NCI-H146 treated with DMSO at 0.1 percent for 48 hours (cell line): ENCODE measurements at regions not wholly inside any gene's neighbourhood (a gene's known extent, or its start where the extent isn't known, plus 50 kb on each side); places are given as distances from the start of the nearest gene placed in this dataset.
"Not testable (repeated sequence)": the region's sequence is repeated elsewhere in the genome, so short reads cannot be mapped to it uniquely, and the experiment has no call there.

Experiments
- DNase-seq: peaks from one replicate; lab custom pipeline; 2025; ENCODE audit not compliant: unreplicated experiment; lab: John Stamatoyannopoulos, UW

DNA sequence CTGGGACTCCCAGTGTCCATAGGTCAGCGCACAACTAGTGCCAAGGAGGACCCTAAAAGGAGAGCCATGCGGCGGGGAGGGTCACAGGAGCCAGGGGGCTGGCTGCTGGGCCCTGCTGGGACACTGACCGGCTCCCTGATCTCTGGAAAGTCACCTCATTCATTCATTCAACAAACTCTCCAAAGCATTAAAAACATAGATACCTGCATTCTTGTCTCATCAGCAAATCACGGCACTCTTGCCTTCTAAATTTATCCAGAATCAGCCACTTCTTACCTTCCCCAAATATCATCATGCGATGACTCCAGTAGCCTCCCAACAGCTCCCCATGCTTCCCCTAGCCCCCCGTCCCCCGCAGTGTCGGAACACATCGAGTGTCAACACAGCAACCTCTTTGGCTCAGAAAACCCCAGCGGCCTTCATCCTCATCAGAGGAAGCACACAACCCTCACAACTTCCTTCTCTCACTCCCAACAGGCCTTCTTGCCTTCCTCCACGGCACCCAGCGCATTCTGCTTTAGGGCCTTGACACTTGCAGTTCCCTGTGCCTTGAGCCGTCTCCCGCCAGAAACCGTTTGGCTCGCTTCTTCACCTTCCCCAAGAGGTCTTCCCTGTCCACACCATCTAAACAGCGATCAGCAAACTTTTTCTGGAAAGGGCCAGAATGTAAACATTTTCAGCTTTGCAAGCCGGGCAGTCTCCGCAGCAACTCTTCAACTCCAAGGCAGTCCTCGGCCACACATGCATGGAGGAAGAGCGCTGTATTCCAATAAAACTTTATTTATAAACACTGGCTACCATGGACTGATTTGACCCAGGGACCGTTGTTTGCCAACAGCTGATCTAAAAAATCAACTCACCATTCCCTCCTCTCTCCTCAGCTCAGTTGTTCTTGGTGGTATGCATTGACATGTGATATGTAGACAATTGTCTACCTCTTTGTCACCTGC lies 119.5 kb upstream of the TNRC6C start:
- DNase-seq: no peak

DNA sequence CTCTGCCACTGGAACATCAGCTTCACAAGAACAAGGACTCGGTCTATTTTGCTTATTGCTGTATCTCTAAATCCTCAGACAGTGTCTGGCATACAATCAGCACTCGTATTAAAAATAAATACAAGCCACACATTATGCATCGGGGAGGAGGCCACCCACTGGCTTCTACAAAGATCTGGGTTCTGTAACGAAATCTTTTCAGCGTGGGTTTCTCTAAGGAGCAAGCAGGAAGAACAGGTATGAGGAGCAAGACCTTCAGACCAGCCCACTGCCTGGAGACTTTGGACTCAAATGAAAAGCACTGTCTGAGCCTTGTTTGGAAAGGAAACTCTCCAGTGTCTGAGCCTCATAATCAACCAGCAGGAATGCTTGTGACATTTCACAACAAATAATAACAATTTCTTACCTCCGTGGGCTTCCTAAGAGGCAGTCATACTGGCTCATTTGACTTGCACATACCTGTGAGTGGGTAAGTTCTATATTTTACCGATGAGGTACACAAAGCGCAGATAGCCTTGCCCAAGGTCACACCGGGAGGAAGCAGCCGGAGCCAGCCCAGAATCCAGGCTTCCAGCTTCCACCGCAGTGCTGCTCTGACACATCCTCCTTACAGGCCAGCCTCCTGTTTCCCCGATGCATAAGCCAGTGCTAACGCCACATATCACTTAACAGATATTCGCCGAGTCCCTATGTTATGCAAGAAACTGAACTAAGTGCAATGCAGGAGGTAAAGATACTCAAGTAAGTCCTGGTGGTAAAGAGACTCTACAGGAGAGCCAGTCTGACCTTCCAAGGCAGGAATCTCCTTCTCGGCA lies 118.6 kb upstream of the TNRC6C start:
- DNase-seq: no peak

DNA sequence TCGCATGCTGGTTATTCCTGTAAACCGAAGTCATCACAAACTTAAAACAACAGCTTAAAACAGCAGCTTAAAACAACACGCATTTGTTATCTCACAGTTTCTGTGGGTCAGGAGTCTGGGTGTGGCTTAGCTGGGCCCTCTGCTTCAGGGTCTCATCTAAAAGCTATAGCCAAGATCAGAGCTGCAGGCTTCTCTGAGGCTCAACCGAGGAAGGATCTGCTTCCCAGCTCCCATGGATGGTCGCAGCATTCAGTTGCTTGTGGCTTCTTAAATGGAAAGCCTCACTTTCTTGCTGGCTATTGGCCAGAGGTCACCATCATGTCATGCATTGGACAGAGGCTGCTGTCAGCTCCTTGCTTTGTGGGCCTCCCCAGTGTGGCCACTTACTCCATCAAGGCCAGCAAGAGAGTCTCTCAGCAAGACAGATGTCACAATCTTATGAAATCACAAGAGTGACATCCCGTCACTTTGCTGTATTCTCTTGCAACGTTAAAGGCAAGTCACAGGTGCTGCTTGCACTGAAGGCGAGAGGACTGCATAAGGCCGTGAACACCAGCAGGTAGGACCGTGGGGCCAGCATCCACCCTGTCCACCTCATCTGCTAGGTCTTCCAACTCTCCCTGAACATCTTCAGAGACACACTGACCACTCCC lies 117.9 kb upstream of the TNRC6C start:
- no peak for DNase-seq

DNA sequence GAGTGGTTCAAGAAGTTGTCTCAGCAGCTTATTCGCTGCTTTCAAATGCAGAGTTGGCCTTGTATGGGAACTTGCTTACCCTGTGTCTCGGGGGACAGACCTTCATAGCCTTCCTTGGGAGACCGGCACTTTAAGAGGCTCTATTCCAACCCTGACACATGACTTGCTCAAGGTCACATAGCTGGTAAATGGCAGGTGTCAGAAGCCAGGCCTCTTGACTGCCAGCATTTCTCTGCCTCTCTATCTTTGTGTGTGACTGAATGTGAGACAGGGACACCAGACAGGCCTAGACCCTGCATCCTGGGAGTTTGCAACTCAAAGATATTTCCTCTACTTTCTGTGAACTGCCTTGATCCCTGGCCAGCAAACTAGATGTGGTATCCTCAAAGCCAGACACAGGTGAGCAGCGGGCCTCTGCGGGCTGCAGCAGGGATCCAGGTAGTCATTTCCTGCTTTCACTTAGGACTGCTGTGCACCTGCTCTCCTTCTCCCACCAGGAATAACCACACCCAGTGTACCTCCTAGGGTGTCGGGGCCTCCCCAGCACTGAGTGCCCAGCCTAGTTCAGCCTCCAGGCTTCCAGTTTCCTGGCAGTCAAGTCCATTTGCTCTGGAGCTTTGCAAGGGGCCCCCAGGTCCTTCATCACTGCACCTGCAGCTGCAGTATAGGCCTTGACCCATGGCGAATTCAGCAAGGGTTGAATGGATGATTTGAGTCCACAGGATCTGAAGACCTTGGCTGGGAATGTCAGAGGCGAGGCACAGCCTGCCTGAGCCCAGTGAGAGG lies 116.6 kb upstream of the TNRC6C start:
- peak; percentile 35 for DNase-seq

DNA sequence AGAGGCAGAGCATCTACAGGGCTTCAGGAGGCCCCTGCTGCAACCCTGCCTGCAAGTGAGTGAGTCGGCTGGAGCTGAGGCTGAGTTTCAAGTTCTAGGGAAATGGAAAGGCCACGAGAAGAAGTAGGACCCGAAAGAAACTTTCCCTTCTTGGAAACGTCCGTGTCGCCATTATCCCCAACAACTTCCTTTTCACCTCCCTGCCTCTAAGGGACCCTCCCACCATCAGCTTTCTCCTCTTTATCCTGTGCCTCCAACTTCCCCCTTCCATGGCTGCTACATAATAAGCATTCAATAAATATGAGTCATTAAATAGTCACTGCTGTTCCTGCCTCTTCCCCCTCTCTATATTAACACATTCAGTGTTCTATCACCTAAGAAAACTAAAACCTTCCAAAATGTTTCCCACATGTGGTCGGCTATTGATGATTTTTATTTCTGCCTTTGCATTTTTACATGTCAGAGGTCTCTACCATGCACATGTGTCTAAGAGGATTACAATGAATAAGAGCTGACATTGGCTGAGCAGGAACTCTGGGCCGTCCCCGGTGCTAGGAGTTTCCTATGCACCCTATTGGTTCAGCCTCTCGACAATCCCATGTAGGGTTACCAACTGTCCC lies 115.9 kb upstream of the TNRC6C start:
- DNase-seq: no peak

DNA sequence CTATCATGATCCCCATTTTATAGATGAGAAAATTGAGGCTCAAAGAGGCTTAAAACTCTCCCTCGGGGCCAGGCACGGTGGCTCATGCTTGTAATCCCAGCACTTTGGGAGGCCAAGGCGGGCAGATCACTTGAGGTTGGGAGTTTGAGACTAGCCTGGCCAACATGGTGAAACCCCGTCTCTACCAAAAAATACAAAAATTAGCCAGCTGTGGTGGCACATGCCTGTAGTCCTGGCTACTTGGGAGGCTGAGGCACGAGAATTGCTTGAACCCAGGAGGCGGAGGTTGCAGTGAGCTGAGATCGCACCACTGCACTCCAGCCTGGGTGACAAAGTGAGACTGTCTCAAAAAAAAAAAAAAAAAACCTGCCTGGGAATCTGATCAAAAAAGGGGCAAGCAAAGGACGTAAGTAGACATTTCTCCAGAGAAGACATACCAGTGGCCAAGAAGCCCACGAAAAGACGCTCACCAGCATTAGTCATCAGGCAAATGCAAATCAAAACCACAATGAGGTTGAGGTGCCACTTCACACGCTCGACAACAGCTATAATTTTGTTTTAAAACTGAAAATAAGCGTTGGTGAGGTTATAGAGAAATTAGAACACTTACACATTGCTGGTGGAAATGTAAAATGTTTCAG lies 115.1 kb upstream of the TNRC6C start:
- not testable (repeated sequence) for DNase-seq

DNA sequence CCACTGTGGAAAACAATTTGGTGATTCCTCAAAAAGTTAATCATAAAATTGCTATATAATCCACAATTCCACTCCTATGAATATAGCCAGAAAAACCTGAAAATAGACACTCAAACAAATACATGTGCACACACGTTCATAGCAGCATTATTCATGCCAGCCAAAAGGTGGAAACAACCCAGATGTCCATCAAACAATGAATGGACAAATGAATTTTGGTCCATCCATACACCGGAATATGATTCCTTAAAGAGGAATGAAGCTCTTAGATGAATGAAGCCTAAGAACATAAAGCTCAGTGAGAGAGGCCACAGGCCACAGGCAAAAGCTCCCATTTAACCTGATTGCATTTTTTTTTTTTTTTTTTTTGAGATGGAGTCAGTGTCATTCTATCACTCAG lies 114.6 kb upstream of the TNRC6C start:
- DNase-seq: no peak

DNA sequence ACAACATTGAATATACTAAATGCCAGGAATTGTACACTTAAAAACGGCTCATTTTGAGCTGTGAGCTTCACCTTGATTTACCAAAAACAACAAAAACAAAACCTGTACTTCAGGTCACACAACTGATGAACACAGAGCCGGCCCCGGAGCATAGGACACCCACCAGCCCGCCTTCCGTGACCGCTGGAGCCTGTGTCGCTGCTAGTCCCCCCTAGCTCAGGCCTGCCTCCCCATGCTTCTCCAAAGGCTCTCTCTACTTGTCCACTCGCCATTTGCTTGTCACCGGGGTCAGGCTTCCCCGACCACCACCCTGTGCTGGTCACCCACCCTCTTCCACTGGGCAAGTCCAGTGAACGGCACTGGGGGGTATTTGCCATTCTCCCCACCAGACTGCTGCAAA lies 113.8 kb upstream of the TNRC6C start:
- no peak for DNase-seq

DNA sequence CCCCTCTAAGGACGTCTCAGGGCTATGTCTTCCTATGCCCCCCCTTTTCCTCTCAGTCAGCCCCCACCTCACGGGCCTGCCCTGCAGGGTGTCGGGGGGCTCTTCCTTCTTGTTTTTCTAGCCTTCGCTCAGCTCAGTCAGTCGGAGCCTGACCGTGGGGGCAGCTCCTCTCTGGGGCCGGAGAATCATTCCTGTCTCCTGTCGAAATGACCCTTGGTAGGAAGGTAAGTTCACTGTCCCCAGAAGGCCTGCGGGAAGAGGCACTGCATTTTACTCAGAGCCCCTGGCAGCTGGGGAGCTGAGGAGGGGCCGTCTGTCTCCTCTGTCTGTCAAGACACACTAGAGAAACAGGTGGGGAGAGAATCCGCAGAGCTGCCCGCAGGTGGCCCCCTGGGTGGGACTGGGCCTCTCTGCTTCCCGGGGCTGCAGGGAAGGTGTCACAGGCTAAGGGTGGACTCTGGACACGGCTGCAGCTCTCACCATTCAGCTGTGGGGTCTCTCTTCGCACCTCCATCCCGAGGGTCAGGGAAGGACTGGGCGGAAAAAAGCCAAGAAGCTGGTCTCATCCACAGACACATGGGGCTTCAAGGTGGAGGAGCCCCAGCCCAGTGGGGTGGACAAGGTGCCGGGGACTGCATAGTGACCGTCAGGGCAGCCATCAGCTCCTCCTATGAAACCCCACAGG lies 112.8 kb upstream of the TNRC6C start:
- DNase-seq: no peak

DNA sequence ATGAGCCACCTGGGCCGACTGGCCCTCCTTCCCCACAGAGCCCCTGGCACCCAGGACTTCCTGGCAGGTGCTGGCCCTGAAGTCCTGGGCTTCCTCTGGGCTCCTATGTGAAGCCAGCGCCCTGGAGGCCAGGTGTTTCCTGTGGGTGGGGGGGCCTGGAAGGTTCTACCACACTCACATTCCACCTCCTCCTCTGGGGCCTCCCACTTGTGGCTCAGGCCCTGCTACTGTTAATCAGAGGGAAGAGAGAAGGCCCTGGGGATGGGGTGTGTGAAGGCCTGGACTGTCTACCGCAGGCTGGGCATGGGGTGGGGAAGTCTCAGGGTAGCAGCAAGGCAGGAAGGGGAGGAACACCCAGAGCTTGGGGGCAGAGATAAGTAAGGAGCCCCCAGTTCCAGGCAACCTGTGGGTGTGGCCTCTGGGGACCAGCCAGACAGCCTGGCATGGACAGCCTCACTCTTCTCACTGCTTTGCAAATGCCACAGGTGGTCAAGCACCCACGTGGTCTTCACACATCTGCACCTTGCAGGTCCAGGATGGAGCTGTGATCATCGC lies 111.9 kb upstream of the TNRC6C start:
- no peak for DNase-seq

DNA sequence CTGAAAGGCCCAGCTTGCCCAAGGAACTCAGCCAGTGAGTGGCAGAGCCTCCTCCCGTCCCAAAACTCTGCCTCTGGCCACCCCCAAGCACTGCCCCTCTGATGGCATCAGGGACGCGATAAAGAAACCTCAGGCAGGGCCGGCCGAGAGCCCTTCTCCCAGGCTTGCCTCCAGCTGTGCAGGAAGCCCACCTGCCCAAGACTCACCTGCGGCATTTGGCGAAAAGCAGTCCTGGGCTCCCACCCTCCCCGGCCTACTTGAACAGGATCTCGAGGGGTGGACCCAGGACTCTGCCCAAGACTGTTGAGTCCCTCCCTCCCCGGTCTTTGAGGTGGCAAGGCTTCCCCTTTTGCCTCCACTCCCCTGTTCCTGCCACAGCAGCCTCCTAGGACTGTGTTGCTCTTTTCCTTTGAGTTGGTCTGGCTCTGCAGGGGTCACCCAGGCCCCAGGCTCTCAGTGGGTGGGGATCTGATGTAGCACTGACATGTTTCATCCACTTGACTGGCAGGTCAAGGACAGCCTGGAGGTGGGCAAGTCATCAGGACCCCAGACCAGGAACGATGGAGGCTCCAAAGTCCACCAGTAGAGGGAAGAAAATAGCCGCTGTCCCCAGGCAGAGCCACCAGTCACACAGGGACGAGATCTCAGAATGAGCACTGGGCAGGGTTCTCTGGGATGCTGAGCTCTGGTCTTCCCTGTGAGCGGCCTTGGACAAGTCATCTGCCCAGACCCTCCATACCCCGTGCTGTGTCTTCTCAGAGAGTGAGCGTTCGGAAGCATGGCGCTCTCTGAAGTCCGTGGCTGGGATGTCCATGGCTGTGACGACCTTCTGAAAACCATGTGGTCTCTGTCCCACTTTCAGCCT lies 111.0 kb upstream of the TNRC6C start:
- no peak for DNase-seq

DNA sequence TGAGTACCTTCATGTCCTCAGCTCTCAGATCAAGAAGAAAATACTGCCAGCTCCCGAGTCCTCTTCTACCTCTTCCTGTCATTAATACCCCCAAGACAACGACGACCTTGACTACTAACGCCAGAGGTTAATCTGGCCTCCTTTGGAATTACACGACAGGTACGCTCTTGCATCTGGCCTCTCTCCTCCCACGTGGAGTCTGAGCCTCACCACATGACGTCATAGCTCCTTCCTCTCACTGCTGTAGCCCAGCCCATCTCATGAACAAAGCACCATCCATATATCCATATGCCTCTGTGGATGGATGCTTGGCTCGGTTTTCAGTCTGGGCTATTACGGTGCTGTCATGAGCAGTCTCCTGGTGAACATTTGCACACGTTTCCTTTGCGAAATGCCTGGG lies 110.2 kb upstream of the TNRC6C start:
- no peak for DNase-seq

DNA sequence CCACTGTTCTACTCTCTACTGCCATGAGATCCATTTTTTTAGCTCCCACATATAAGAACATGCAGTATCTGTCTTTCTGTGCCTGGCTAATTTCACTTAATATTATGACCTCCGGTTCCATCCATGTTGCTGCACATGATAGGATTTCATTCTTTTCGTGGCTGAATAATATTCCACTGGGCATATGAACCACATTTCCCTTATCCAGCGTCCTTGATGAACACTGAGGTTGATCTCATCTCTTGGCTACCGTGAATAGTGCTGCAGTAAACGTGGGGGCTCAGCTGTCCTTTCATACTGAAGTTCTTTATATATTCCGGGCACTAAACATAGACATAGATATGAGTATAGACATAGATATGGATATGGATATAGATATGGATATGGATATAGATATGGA lies 109.3 kb upstream of the TNRC6C start:
- DNase-seq: no peak

DNA sequence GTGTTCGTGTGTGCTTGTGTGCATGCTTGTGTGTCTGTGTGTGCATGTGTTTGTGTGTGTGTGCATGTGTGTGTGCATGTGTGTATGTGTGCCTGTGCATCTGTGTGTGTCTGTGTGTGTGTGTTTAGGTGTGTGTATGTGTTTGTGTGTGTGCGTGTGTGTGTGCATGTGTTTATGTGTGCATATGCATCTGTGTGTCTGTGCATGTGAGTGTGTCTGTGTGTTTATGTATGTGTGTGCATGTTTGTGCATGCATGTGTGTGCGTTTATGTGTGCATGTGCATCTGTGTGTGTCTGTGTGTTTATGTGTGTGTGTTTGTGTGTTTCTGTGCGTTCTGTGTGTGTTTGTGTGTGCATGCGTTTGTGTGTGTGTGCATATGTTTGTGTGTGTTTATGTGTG lies 106.6 kb upstream of the TNRC6C start:
- no peak for DNase-seq

DNA sequence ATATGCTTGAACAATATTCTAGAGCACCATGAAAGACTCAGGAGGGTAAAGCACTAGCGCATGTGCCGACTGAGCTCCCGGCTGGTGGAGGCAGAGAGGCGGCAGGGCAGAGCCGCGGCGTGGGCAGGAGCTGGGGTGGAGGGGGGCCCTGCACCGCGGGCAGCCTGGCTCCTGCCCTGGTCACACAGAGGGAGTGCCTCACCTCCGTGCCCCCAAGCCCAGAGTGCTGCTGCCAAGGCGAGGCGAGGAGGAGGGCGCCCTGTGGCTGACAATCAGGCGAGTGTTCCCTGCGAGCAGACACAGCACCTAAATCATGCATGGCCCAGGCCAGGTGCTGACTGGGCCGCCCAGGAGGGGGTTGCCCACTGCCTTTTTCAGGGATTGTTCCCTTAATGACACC lies 105.8 kb upstream of the TNRC6C start:
- no peak for DNase-seq

DNA sequence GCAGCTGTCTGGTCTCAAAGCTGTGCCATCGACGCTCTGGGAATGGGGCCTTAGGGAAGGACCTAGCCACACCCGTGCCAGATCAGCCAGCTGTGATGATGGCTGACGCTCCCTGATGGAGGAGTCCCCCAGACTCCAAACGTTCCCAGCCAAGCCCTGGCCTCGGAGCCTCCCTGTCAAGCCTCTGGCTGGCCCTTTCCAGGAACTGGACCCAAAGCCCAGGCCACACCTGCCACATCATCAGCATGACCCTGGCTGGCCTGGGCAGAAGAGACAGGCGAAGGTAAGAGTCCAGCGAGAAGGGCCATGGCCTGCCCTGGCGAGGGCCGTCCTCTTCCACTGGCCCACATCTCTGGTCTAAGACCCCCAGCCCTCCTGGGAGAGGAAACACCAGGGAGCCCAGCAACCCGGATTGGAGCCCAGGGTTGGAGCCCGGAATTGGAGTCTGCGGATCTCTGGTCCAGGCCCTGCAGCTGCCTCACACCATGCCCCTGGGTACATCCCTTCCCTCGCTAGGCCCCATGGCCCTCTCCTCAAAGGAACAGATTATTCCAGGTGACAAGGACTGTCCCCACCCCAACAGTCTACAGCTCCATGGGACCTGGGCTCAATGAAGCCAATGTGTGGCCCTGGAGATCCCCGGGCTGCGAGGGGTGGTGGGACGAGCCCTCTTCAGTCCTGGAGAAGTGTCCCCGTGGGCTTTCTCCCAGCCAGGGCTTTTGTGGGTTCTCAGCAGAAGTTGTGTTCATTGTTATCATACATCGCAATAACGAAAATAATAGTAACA lies 105.1 kb upstream of the TNRC6C start:
- no peak for DNase-seq

DNA sequence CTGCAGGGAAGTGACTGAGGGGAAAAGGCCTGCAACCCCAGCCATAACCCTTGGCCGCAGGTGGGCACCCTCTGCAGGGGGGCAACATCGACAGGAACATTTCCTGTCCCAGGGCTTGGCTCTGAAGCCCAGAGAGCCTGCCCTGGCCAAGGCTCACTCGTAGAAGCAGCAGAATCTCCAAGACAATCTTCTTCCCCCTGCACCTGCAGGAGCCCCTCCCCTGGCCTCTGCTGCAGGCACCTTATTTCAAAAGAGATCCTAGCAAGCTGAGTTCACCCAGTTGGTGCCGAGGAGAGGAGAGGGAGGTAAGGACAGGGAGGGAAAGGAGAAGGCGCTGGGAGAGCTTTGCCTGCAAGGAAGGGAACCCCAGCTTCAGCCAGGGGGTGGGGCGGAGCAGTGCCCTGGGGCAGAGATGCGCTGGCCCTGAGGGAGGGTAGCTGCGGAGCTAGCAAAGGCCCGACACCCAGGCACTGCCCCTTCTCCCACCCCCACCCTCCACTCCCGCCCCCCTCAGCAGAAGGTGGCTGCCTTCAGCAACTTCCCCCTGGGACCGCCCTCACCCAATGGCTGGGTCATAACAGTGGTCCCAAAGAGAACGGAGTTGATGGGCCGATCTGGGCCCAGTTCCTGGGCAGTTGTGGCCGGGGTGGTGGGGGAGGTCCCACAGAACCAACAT lies 104.3 kb upstream of the TNRC6C start:
- DNase-seq: no peak
